GM21381 (cell line): ENCODE measurements at regions not wholly inside any gene's neighbourhood (a gene's known extent, or its start where the extent isn't known, plus 50 kb on each side); places are given as distances from the start of the nearest gene placed in this dataset.
"Not testable (repeated sequence)": the region's sequence is repeated elsewhere in the genome, so short reads cannot be mapped to it uniquely, and the experiment has no call there.

Experiments used
- ATAC-seq: cut with Tn5 transposase; IDR thresholded peaks from one replicate; pipeline ENCODE4 v1.9.1; 2021; ENCODE audit warnings: mild to moderate bottlenecking, moderate library complexity; ENCODE audit not compliant: unreplicated experiment

DNA sequence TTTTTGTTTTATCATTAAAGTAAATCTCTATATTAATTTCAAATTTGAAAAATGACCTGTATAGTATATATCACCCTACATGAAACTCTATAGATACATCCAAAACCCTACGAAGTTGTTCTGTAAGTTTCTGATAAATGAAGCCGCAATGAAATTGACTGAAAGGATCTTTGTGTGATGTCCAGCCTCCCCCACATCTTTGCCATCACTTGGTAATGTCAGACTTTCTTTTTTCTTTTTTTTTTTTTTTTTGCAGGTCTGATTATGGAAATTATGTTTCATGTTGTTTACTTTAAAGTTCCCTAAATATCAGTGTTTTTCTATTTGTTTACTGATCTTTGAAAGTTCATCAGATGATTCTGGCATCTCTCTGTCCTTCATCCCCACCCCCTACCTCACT, 155.6 kb upstream of the CDH4 start:
- no peak for ATAC-seq

DNA sequence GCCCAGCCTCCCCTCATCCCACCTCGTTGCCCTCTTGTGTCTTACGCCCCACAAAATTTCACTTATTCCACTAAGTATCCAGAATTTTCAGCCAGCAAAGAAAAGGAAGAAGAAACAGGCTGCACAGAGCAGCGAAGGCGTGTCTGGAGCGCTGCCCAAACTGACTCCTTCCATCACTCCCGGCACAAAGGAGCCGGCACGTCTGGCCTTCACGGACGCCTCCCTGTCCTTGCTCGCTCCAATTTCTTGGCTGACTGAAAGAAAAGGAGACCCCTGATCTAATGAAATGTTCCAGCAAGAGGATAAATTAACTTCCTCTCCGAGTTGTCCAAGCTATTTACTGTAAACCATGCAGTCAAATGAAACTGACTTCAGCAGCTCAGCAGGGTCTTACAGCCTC, 152.3 kb upstream of the CDH4 start:
- no peak for ATAC-seq

DNA sequence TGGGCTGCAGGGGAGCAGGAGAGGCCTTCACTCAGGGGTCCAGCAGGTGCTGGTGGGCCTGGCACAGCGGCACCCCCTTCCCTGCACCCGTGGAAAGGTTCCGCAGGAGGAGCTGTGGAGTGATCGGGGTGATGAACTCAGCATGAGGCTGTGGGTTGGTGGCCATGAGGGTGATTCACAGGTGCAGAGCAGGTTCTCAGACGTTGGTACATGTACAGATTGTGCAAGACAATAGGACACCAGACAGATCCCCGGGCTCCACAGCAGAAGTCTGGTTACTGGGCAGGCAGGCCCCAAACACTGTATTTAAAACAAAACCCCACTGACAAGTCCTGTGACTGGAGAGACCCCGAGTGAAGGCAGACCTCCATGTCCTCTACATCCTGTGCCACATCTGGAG, 151.6 kb upstream of the CDH4 start:
- ATAC-seq = no peak

DNA sequence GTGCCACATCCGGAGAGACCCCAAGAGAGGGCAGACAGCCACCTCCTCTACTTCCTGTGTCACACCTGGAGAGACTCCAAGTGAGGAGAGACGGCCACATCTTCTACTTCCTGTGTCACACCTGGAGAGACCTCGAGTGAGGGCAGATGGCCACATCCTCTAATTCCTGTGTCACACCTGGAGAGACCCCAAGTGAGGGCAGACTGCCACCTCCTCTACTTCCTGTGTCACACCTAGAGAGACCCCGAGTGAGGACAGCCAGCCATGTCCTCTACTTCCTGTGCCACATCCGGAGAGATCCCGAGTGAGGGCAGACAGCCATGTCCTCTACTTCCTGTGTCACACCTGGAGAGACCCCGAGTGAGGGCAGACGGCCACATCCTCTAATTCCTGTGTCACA, 150.7 kb upstream of the CDH4 start:
- ATAC-seq = not testable (repeated sequence)

DNA sequence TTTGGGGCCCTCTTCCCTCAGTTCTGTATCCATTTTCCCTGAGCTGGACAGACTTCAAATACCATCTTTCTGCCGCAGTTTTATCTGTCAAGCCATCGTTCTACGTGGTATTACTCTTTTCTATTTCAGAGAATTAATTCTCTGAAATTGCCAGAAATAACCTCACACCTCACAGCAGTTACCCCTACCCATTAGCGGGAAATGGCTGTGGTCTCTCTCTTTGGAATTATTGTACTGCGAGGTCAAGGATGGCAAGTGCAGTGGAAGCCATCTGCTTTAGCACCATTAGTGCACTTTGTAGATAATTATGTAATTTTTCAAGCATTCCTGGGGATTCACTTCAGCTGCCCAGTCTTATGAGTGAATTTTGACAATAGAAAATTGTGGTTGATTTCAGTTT, 147.8 kb upstream of the CDH4 start:
- no peak for ATAC-seq

DNA sequence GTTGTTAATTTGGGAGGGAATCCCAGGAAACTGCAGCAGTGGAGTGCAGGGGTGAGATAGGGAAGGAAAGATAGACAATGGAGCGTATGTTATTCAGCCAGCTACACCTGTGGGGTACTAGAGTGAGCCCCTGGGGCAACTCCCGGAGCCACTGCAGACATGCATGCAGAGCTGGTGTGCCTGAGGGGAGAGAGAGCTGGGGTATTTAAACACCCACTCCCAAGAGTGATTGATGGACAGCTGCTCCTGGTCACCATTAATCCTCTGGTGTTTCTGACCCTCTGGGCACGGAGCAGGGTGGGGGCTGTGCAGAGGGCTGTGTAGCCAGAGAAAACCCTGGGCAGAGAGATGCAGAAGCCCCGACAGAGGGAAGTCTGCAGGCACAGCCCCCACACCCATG, 146.7 kb upstream of the CDH4 start:
- ATAC-seq = no peak

DNA sequence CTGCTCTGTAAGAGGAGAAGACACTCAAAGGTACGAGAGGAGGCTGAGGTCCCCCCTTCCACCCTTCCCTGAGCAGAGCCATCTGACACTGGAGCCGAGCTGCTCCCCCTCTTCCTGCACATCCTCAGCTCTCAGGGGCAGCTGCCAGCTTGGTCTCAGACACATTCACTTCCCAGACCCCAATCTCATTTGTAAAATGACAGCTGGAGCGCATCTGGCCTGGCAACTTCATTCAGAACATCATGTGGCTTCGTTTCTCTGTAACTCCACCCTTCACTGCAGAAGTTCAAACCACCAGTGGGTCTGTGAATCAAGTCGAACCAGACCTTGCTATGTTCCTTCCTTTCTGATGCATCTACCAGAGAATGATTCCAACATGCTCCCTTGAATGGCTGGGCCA, 145.6 kb upstream of the CDH4 start:
- ATAC-seq = no peak

DNA sequence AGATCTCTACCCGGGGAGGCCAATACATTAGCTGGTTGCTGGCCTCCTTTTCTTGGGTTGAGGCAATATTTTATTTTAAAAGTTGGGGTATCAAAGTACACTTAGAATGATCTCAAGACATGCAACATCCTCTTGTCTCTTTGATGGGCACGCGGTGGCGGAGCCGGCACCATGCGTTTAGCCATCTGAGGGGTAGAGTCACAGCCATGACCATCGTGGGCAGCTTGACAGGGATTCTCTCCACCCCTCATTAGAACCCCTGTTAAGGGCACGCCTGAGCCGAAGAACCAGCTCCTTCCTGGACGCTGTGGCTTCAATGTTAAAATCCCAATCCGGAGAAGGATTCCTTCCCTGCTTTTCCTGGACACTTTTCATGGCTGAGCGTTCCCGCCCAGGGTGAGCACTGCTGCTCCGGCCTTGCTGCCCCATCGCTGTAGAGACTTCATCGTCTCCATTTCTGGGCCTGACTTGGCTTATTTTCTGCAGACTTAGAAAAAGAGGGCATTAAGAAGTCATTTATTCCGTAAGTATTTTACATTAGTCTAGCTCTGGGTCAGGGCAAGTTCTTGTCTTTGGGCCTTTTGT, 142.7 kb upstream of the CDH4 start:
- ATAC-seq = no peak

DNA sequence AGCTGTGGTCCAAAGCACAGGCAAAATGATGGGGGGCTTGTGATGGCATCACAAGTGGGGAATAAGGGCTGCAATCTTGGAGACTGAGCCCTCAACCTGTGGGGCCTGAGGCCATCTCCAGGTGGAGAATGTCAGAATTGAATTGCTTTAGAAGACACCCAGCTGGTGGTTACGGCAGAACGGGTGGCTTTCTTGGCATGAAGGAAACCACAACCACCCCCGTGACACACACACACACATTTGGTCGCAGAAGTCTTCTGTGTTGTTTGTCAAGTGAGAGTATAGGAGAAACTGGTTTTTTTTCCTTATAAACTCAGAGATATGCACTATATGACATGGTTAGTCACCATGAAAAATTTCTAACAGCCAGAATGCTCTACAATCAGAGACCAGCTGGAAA, 139.5 kb upstream of the CDH4 start:
- no peak for ATAC-seq

DNA sequence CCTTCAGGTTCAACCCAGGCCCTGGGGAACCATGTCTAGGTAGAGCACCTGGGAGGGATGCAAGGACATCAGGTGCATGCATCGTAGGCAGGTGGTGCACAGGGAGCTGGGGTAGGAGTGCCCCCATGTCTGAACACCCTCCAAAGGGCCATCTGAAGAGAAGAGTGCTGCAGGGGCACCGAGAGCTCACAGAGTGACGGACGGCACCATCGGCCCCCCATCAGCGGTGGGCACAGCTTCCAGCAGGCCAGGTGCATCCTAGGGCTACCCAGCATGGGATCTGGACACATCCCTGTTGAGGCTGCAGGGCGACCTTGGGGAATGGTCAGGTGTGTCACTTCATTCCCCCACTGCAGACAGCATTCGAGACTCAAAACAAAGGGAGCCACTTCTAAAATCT, 138.3 kb upstream of the CDH4 start:
- ATAC-seq = no peak

DNA sequence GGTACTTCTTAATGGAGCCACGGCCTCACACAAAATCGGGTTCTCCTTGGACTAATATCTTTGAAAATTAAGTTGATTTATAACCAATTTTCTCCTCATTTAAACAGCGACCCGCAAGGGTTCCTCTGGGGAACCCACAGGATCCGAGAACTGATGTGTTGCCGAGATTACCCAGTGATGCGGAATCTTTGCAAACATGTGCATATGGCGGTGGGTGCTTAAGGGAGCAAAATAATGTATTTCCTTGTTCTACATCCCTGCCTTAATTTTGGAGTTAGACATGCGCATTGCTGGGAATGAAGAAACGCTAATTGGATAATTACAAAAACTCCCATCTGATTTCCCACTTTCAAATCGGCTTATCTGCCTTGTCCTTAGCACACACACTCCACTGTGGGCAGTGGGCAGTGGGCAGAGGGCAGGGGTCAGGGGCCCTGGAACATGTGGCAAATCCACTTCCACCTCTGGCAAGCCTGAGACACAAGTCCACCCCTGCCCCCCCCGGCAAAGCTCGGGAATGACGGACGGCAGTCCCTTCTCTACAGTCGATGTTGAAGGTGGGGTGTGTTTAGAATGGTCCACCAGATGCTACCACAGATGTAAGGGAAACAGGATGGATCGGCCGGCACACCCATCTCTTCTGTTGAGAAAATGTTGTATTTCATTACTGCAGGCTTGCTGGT, 137.4 kb upstream of the CDH4 start:
- ATAC-seq = no peak

DNA sequence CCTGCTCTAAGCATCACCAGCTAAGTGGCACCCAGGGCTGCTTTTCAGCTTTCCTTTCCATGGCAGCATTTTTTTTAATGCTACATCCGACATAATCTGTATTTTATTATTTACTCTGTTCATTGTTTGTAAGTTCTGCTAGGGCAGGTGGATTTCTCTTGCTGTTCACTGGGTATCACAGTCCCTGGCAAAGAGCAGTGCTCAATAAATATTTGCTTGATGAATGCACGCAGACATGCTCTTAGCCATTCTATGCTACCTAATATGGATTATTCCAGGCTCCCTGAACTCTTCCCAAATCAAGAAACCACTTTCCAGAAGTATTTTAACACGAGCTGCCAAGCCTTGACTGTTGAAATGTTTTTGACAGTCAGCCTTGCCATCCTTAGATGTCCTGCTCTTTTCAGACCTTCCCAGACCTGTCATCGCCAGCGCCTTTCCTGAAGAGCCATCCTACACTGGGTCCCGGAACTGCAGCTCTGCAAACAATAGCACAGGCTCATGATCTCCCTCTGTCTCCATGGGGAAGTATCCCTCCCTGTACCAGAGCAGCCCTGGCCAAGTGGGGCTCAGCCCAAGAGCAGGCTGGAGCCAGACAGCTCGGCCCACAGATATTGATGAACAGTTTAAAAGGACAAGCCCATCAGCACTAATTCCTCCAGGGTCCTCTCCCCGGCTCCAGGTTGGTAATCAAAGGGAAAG, 136.5 kb upstream of the CDH4 start:
- no peak for ATAC-seq

DNA sequence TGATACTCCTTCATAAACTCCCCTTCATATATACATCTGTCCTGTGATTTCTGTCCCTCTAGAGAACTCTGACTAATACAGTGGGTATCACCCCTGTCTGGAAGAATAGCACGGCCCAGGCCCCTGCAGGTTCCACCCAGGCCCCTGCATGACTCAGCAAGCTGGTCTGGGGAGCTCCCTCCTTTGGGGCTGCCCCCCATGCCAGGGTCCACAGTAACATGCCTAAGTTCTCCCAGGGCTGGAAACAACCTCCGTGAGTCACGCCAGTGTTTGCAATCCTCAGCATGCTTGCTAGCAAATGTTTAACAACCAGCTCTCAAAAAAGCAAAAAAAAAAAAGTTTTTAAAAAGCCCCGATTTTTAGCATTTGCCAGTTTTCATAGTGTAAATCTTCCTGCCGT, 134.3 kb upstream of the CDH4 start:
- ATAC-seq = no peak

DNA sequence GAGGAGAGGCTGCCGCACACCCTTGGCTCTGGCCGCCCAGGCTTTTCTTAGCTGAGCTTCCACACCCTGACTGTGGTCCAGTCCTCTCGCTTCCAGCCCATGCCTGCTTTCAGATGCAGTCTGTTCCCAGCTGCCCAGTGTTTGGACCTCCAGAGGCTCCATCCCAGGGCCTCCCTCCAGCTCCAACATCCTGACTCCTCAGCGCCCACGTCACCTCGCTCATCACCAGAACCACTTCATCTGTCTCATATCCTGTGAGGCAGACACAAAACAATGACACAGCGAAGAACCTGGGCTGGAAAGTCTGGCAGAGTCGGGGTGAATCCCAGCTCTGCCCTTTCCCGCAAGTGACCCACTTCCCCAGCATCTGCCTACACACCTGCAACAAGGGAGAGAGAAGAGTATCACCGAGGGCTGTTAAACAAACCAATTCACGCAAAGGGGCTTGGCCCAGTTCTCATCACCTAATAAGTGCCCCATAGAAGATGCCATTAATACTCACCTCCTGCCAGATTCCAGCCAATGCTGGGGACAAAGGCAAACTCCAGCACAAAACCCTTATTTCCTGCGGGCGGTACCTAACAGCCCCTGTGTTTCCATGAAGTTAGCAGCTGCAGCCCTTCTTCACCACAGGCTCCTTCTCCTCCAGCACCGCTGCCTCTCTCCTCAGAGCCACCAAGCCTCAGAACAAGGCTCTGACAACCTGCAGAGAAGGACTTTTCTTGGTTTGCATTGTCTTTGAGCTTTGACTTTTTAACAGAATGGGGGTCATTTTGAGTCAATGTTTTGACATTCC, 133.4 kb upstream of the CDH4 start:
- ATAC-seq = no peak

DNA sequence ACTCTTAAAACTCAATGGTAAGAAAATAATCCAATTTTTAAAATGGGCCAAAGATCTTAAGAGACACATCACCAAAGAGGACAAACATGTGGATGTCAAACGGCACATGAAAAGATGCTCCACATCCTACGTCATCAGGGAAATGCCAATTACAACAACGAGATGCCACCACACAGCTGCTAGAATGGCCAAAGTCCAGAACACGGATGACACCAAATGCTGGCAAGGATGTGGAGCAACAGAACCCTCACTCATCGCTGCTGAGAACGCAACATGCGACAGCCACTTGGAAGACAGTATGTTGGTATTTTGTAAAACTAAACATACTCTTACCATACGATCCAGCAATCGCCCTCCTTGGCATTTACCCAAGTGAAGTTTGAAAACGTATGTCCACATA, 132.8 kb upstream of the CDH4 start:
- ATAC-seq = no peak

DNA sequence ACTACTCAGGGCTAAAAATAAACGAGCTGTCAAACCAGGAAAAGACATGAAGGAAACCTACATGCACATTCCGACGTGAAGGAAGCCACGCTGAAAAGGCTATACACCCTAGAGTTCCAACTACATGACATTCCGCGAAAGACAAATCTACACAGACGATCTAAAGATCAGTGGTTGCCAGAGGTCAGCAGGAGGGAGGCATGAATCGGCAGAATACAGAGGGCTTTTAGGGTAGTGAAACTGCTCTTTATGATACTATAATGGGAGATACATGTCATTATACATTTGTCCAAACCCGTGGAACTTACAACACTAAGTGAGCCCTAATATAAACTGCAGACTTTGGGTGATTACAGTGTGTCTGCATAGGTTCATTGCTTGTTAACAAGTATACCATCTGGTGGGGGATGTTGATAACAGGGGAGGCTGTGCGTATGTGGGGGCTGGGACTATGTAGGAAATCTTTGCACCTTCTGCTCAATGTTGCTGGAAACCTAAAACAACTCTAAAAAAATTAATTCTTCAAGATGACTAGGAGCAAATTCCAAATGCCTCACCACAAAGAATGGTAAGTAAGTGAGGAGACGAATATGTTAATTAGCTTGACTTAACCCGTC, 132.2 kb upstream of the CDH4 start:
- ATAC-seq = no peak

DNA sequence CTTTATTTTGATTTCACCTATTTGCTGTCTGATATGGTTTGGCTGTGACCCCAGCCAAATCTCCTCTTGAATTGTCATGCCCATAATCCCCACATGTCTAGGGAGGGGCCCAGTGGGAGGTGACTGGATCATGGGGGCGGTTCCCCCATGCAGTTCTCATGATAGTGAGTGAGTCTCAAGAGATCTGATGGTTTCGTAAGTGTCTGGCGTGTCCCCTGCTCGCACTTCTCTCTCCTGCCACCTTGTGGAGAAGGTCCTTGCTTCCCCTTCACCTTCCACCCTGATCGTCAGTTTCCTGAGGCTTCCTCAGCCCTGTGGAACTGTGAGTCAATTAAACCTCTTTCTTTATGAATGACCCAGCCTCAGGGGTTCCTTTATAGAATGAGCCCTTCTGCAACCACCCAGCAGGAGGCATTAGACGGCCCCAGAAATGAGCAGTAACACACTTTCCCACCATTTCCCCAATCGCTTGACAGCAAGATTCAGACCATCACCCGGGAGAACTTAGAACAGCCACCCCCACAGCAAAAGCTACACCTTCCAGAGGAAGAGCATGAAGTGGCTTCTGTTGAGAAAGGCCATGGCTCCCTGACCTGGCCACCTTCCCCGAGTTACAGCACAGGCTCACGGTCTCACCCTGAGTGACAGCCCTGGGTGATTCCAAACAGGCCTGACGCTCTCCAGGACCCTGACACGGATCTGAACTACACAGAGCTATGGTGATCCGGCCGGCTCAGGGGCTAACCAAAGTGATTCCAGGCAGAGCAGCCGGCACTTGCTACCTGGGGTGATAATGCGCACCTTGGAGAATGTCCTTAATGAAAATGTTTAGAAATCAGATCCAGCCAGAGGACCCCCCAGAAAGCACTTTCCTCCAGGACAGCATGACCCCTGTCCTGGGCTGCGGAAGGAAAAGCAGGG, 131.2 kb upstream of the CDH4 start:
- no peak for ATAC-seq

DNA sequence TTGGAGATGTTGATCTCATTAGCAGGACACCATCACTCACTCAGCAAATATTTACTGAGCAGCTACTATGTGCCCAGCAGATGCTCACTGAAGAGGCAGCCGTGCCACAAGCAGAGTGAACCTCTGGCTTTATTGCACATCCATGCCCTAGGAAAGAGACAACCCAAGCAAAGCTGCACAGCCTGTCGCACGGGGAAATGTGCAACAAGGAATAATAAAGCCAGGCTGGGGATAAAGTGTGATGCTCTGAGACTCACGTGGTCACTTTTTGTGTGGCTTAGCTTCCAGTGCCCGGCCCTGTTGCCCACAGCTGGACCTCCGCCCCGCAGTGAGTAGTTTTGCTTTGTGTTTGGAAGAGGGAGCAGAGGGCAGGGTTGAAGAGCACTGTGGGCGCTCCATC, 130.4 kb upstream of the CDH4 start:
- no peak for ATAC-seq

DNA sequence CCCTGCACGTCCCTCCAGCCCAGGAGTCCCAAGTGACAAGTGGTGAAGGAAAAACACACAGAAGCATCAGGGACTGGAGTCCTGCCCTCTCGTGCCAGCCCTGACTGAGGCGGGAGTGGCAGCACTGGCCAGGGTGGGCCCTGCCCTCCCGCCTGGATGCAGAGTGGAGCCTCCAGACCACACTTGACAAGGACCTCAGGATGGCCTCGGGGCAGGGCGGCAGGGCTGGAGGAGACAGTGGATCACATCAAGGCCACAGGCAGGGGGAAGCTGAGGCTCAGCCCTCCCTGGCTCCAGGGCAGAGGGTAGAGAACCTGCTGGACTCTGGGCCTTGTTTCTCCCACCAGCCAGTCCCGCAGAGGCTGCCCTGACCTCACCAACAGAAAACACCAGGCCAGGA, 128.8 kb upstream of the CDH4 start:
- no peak for ATAC-seq

DNA sequence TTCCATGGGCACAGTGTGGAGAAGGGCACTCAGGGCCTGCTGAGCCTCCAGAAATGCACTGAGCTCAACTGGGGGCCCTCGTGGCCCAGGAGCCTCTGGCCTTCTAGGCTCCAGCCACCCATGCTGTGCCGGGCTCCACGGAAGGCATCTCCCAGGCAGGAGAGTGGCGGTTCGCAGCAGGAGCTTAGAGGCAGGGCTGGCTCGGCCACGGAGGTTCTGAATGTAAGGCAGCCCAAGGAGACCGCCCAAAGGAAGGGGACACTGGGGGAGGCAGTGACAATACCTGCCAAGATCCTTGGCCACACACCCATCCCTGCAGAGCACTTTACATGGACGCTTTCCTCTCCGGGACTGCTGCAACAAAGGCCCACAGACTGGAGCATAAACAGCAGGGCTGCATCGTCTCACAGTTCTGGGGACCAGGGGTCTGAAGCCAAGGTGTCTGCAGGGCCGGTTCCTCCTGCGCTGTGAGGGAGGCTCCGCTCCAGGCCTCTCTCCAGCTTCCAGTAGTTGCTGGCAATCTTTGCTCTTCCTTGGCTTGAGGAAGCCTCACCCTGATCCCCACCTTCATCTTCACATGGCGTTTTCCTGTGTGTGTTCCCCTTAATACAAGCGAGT, 128.2 kb upstream of the CDH4 start:
- no peak for ATAC-seq
